Smooth muscle cell (in vitro differentiated cells): ENCODE measurements at regions not wholly inside any gene's neighbourhood (a gene's known extent, or its start where the extent isn't known, plus 50 kb on each side); places are given as distances from the start of the nearest gene placed in this dataset.

Experiments
- DNase-seq: peaks from one replicate; lab custom pipeline; 2025; ENCODE audit not compliant: unreplicated experiment; lab: John Stamatoyannopoulos, UW
- H2AFZ ChIP-seq: fragments of 200-600 bp; sonication (generic); 2 replicates; pipeline ENCODE4 v1.6.0; 2016; ENCODE audit warnings: antibody characterized with exemption, low read depth, mild to moderate bottlenecking
- H3F3A ChIP-seq: fragments of 200-600 bp; sonication (generic); 2 replicates; pipeline ENCODE4 v1.6.0; 2017; ENCODE audit warnings: antibody characterized with exemption, low read depth
- H3K27ac ChIP-seq: fragments of 200-600 bp; sonication (generic); 2 replicates; pipeline ENCODE4 v1.5.1; 2016; ENCODE audit warnings: low read depth, mild to moderate bottlenecking
- H3K27me3 ChIP-seq: fragments of 200-600 bp; sonication (generic); 2 replicates; pipeline ENCODE4 v1.6.1; 2016; ENCODE audit warnings: low read depth, mild to moderate bottlenecking
- H3K36me3 ChIP-seq: fragments of 200-600 bp; sonication (generic); 2 replicates; pipeline ENCODE4 v1.5.1; 2016; ENCODE audit warnings: low read depth
- H3K4me1 ChIP-seq: fragments of 200-600 bp; sonication (generic); 2 replicates; pipeline ENCODE4 v1.5.1; 2016; ENCODE audit warnings: low read depth
- H3K4me2 ChIP-seq: fragments of 200-600 bp; sonication (generic); 2 replicates; pipeline ENCODE4 v1.6.0; 2016; ENCODE audit warnings: mild to moderate bottlenecking
- H3K4me3 ChIP-seq: fragments of 200-600 bp; sonication (generic); 2 replicates; pipeline ENCODE4 v1.5.1; 2016; ENCODE audit warnings: mild to moderate bottlenecking
- H3K79me2 ChIP-seq: fragments of 200-600 bp; sonication (generic); 2 replicates; pipeline ENCODE4 v1.6.0; 2016; ENCODE audit warnings: low read depth, mild to moderate bottlenecking
- H3K9ac ChIP-seq: fragments of 200-600 bp; sonication (generic); 2 replicates; pipeline ENCODE4 v1.6.0; 2016; ENCODE audit warnings: low read depth
- H3K9me3 ChIP-seq: fragments of 200-600 bp; sonication (generic); replicated peaks from 2 replicates; pipeline ENCODE4 v1.5.1; 2016; ENCODE audit warnings: low read depth
- H4K20me1 ChIP-seq: fragments of 200-600 bp; sonication (generic); 2 replicates; pipeline ENCODE4 v1.6.0; 2016; ENCODE audit warnings: low read depth
- CTCF ChIP-seq: fragments of 200-600 bp; sonication (generic); IDR thresholded peaks from 2 replicates; pipeline ENCODE4 v1.5.1; 2017; ENCODE audit warnings: borderline replicate concordance, mild to moderate bottlenecking, antibody characterized with exemption; ENCODE audit not compliant: insufficient read depth, poor library complexity, severe bottlenecking
- WGBS: methylation state at CpG from one replicate; pipeline ENCODE4 v1.1.7; 2016; ENCODE audit warnings: low lambda C conversion rate; 5-methylcytosine and 5-hydroxymethylcytosine counted together

DNA sequence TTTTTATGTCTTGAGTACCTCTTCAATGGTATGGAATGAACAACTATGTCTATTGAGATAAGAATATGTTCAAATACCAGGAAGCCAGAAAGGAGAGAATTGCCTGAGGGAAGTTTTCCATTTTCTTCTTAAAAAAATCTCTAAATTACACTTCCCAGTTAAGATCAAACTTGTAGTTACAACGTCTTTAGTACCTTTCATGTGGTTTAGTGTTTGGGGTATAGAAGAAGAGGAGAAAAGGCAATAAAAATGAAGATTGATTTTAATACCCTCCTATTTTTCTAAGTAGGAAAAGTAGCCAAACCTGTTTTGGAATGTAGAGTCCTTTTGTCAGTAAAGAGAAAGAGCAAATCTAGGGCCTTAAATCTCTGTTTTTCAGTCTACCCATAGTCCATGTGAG lies 470.0 kb upstream of the SEMA3A start:
- H3K4me3 ChIP-seq: no peak overlapping the region
- H3K9ac ChIP-seq: no peak overlapping the region
- no peaks in the 10 kb centered on the region for H3K79me2 ChIP-seq
- H3K4me2 ChIP-seq: no peak overlapping the region
- H3F3A ChIP-seq: peaks cover 10% of the 10 kb centered on the region
- peak overlapping the region; percentile 32 for H2AFZ ChIP-seq
- H4K20me1 ChIP-seq: no peaks in the 10 kb centered on the region
- H3K27me3 ChIP-seq: no peaks in the 10 kb centered on the region
- H3K9me3 ChIP-seq: no peaks in the 10 kb centered on the region
- WGBS: 36% methylated on average over 1 of the region's 1 CpG
- no peaks in the 10 kb centered on the region for H3K4me1 ChIP-seq
- H3K36me3 ChIP-seq: no peaks in the 10 kb centered on the region
- no peak for TF ChIP-seq CTCF
- DNase-seq: no peak
- no peak overlapping the region for H3K27ac ChIP-seq

DNA sequence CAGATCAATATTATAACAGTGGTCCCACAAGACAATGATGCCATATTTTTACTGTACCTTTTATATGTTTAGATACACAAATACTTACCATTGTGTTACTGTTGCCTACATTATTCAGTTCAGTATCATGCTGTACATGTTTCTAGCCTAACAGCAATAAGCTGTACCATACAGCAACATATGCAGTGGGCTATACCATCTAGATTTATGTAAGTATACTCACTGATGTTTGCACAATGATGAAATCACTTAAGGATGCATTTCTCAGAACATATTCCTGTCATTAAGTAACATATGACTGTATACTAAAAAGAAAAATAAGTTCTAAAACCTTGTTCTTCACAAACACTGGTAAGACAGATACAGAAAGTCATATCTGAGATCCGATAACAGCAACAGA lies 468.6 kb upstream of the SEMA3A start:
- no peaks in the 10 kb centered on the region for H3K4me1 ChIP-seq
- DNase-seq: no peak
- TF ChIP-seq CTCF: no peak
- WGBS: 96% methylated on average over 1 of the region's 1 CpG
- no peak overlapping the region for H3K4me2 ChIP-seq
- no peak overlapping the region for H3K4me3 ChIP-seq
- no peaks in the 10 kb centered on the region for H3K36me3 ChIP-seq
- H4K20me1 ChIP-seq: no peaks in the 10 kb centered on the region
- no peak overlapping the region for H3K27ac ChIP-seq
- no peaks in the 10 kb centered on the region for H3K27me3 ChIP-seq
- no peak overlapping the region for H3K9ac ChIP-seq
- peaks cover 10% of the 10 kb centered on the region for H3F3A ChIP-seq
- peak overlapping the region; percentile 10 for H2AFZ ChIP-seq
- H3K9me3 ChIP-seq: no peaks in the 10 kb centered on the region
- no peaks in the 10 kb centered on the region for H3K79me2 ChIP-seq

DNA sequence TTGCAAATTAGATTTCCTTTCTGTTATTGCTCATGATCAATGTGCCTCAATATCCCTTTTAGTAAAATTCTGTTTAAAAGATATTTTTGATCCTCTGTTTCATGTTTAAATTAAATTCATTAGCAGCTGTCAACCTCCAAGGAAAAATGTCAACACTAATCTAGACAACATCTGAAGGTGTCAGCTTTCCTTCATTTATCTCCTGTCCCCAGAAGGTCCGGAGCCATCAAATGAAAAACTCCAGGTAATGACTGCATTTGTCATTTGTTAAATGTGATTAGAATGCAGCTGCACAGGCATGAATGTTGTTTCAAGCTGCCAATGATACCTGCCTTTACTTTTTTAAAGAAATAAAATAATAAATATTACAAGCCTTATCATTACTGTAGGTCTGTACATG lies 463.7 kb upstream of the SEMA3A start:
- TF ChIP-seq CTCF: no peak
- H3K9me3 ChIP-seq: no peaks in the 10 kb centered on the region
- DNase-seq: no peak
- WGBS: 70% methylated on average over 1 of the region's 1 CpG
- H3F3A ChIP-seq: no peaks in the 10 kb centered on the region
- H3K36me3 ChIP-seq: no peaks in the 10 kb centered on the region
- no peak overlapping the region for H3K4me3 ChIP-seq
- H3K4me1 ChIP-seq: no peaks in the 10 kb centered on the region
- no peak overlapping the region for H3K27ac ChIP-seq
- no peak overlapping the region for H3K9ac ChIP-seq
- no peaks in the 10 kb centered on the region for H3K79me2 ChIP-seq
- H2AFZ ChIP-seq: no peak overlapping the region
- no peak overlapping the region for H3K4me2 ChIP-seq
- no peaks in the 10 kb centered on the region for H3K27me3 ChIP-seq
- H4K20me1 ChIP-seq: no peaks in the 10 kb centered on the region

- Histone ChIP-seq H2AFZ (no peak overlapping the region), H3K4me1 (no peaks in the 10 kb centered on the region), H3K79me2 (no peaks in the 10 kb centered on the region), H3K27ac (no peak overlapping the region), H3K4me3 (no peak overlapping the region), H4K20me1 (no peaks in the 10 kb centered on the region), H3K27me3 (no peaks in the 10 kb centered on the region), H3K9ac (no peak overlapping the region), H3K9me3 (no peaks in the 10 kb centered on the region), H3K4me2 (no peak overlapping the region), H3F3A (no peaks in the 10 kb centered on the region), H3K36me3 (no peaks in the 10 kb centered on the region)
- 90% methylated on average over 1 of the region's 1 CpG for WGBS
- no peak for TF ChIP-seq CTCF
- no peak for DNase-seq
Measured at GRCh38 chr7:84654273-84654672, 459.7 kb upstream of the SEMA3A start.
